Transverse colon (tissue), 4 donors: ENCODE measurements at regions not wholly inside any gene's neighbourhood (a gene's known extent, or its start where the extent isn't known, plus 50 kb on each side); places are given as distances from the start of the nearest gene placed in this dataset.

Source experiments
- POLR2A ChIP-seq: fragments of 450-650 bp; IDR thresholded peaks from one replicate; pipeline ENCODE4 v1.6.1; 2016; ENCODE audit warnings: antibody characterized with exemption, mild to moderate bottlenecking, moderate library complexity
- POLR2AphosphoS5 ChIP-seq, 3 donors: sonication (generic); formaldehyde crosslinking; IDR thresholded peaks; one replicate each; pipeline ENCODE4 v1.6.1; 2016; ENCODE audit warnings: antibody characterized with exemption in 3 of 3
- TF ChIP-seq, protein P1 (sequence below), 5 experiments: fragments of 200-600 bp in 3 of 5; fragments of 450-650 bp in 2 of 5; sonication (generic) in 3 of 5; IDR thresholded peaks; 1 replicate in 2 of 5; 2 replicates in 3 of 5; pipeline ENCODE4 v1.5.1; 2016 to 2017; ENCODE audit warnings: antibody characterized with exemption in 5 of 5, inconsistent platforms in 3 of 5, mild to moderate bottlenecking in 2 of 5, moderate library complexity in 1 of 5

GRCh38 chr9:13397661-13398060 lies 118.2 kb upstream of the MPDZ start:
- TF ChIP-seq, protein P1, sequence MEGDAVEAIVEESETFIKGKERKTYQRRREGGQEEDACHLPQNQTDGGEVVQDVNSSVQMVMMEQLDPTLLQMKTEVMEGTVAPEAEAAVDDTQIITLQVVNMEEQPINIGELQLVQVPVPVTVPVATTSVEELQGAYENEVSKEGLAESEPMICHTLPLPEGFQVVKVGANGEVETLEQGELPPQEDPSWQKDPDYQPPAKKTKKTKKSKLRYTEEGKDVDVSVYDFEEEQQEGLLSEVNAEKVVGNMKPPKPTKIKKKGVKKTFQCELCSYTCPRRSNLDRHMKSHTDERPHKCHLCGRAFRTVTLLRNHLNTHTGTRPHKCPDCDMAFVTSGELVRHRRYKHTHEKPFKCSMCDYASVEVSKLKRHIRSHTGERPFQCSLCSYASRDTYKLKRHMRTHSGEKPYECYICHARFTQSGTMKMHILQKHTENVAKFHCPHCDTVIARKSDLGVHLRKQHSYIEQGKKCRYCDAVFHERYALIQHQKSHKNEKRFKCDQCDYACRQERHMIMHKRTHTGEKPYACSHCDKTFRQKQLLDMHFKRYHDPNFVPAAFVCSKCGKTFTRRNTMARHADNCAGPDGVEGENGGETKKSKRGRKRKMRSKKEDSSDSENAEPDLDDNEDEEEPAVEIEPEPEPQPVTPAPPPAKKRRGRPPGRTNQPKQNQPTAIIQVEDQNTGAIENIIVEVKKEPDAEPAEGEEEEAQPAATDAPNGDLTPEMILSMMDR (IDR thresholded peaks at IDR 0.05) = no peak
- TF ChIP-seq POLR2AphosphoS5 (IDR thresholded peaks at IDR 0.05) (no peak), POLR2A (no peak)
